ENCODE measurements at regions not wholly inside any gene's neighbourhood (a gene's known extent, or its start where the extent isn't known, plus 50 kb on each side); places are given as distances from the start of the nearest gene placed in this dataset.

DNA sequence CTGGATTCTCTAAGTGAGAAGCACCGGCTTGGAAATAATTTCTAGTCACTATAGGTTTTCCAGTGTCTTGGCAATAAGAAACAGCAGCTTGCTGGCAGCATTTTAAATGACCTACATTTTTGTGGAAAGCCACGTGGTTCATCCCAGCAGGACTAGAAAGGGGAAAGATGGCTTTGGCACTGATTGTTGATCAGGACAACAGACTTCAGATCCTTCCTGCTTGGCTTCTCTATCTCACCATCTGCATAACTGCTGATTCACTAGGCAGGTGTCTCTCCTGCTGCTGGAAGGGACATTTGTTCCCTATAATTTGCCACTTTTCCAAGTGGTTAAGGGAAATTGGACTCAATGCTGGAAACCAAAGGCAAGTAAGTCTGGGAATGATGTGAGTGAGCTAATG, 131.0 kb downstream of the TTC8 start:
- H2BK20ac ChIP-seq (ENCODE audit: low read depth, low read length): no peak overlapping the region
- TF ChIP-seq, protein P1, sequence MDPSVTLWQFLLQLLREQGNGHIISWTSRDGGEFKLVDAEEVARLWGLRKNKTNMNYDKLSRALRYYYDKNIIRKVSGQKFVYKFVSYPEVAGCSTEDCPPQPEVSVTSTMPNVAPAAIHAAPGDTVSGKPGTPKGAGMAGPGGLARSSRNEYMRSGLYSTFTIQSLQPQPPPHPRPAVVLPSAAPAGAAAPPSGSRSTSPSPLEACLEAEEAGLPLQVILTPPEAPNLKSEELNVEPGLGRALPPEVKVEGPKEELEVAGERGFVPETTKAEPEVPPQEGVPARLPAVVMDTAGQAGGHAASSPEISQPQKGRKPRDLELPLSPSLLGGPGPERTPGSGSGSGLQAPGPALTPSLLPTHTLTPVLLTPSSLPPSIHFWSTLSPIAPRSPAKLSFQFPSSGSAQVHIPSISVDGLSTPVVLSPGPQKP (IDR thresholded peaks at IDR 0.05; ENCODE audit: borderline replicate concordance, low read depth, low read length): no peak
- TF ChIP-seq BHLHE40 (IDR thresholded peaks at IDR 0.05; ENCODE audit: low read depth, low read length) (no peak), CHD1 (IDR thresholded peaks at IDR 0.05; ENCODE audit: low read depth, low read length) (no peak), MAFK (IDR thresholded peaks at IDR 0.05; ENCODE audit: low read depth, low read length) (no peak)
- no peak overlapping the region for H4K91ac ChIP-seq (ENCODE audit: insufficient read depth, low read depth, low read length)
- peaks cover 1% of the 10 kb centered on the region for H3K27me3 ChIP-seq (ENCODE audit: control insufficient read depth, insufficient read depth, low read length)
- H3K56ac ChIP-seq (ENCODE audit: extremely low read depth, insufficient read depth, low read length): no peak overlapping the region
- H2BK5ac ChIP-seq (ENCODE audit: low read depth, low read length, poor library complexity, severe bottlenecking): no peak overlapping the region
- H3K4me3 ChIP-seq (ENCODE audit: insufficient read depth, low read depth, low read length): no peak overlapping the region
- H2BK15ac ChIP-seq (ENCODE audit: low read depth, low read length): no peak overlapping the region
- no peak for ATAC-seq (ENCODE audit: low read depth)
- no peaks in the 10 kb centered on the region for H3K36me3 ChIP-seq (ENCODE audit: control insufficient read depth, insufficient read depth, low read length)
- no peak overlapping the region for H2BK120ac ChIP-seq (ENCODE audit: low read depth, low read length)
- H3K18ac ChIP-seq (ENCODE audit: low read depth, low read length): no peak overlapping the region
- no TSS peak for BruUV-seq (replicated peaks)
- peaks cover 4% of the 10 kb centered on the region for H3K9me3 ChIP-seq (ENCODE audit: control insufficient read depth, insufficient read depth, low read length)
- no peak overlapping the region for H2AFZ ChIP-seq (replicated peaks; ENCODE audit: low read length, poor library complexity)
- in situ Hi-C loops (cut with MboI; ENCODE audit: low sequenced_read_pairs) (no loop called here), intact Hi-C loops (cut with micrococcal nuclease) (no loop called here), dilution Hi-C loops (cut with HindIII; ENCODE audit: low sequenced_read_pairs, unreplicated experiment) (no loop called here)
- H2AK9ac ChIP-seq (replicated peaks; ENCODE audit: low read depth, low read length, poor library complexity): no peak overlapping the region
- no peak overlapping the region for H4K5ac ChIP-seq (ENCODE audit: low read depth, low read length)
- no peak overlapping the region for H3K27ac ChIP-seq (ENCODE audit: insufficient read depth, low read length)
- H3K4me1 ChIP-seq (ENCODE audit: control insufficient read depth, insufficient read depth, low read length): no peaks in the 10 kb centered on the region
- ChIA-PET POLR2A (ENCODE audit: unreplicated experiment) (no interaction called here), CTCF (no interaction called here)
- no peak overlapping the region for H4K8ac ChIP-seq (ENCODE audit: low read depth in 2 of 2, low read length in 2 of 2)
- no peaks in the 10 kb centered on the region for H4K20me1 ChIP-seq (ENCODE audit: insufficient read depth, low read length)
- no peak overlapping the region for H3K14ac ChIP-seq (replicated peaks; ENCODE audit: low read depth, low read length)
- no peaks in the 10 kb centered on the region for H3K79me1 ChIP-seq (ENCODE audit: low read depth in 1 of 2, low read length in 2 of 2)
- H3K4ac ChIP-seq (ENCODE audit: low read depth, low read length): no peak overlapping the region
- H3K9ac ChIP-seq (ENCODE audit: low read depth, low read length): no peak overlapping the region
- DNase-seq: no peak
- H3K9me1 ChIP-seq (ENCODE audit: insufficient read depth, low read length): no peaks in the 10 kb centered on the region
- no peak overlapping the region for H2AK5ac ChIP-seq (ENCODE audit: low read depth, low read length)
- H3K23ac ChIP-seq (ENCODE audit: low read depth, low read length): no peak overlapping the region
- no peak overlapping the region for H3K4me2 ChIP-seq (ENCODE audit: low read depth, low read length)
- 60% methylated on average over 1 of the region's 2 CpGs; no CpG with 5 or more reads in 1 of the 2 experiments for WGBS, 2 experiments (ENCODE audit: extremely low coverage in 2 of 2, insufficient read length in 1 of 2)

Measured in IMR-90 (cell line).